Bronchial epithelial cell (primary cell): ENCODE measurements at regions not wholly inside any gene's neighbourhood (a gene's known extent, or its start where the extent isn't known, plus 50 kb on each side); places are given as distances from the start of the nearest gene placed in this dataset.

Experiments
- DNase-seq: peaks from one replicate; pipeline ENCODE4 v3.0.0-alpha.2; 2010; ENCODE audit warnings: low read depth
- FAIRE-seq: peaks from 2 replicates; lab custom pipeline; 2011; peaks lifted over from hg19 to GRCh38; lab: Jason Lieb, UNC
- H3K27me3 ChIP-seq: 2 replicates; pipeline ENCODE4 v1.5.1; 2011; ENCODE audit warnings: low read length; ENCODE audit not compliant: control insufficient read depth, insufficient read depth
- H3K36me3 ChIP-seq: 2 replicates; pipeline ENCODE4 v1.5.1; 2011; ENCODE audit warnings: low read length; ENCODE audit not compliant: control insufficient read depth, insufficient read depth
- H3K4me3 ChIP-seq: 2 replicates; pipeline ENCODE4 v1.5.1; 2011; ENCODE audit warnings: mild to moderate bottlenecking, low read depth, low read length, control low read depth
- TF ChIP-seq, protein P1 (sequence below): IDR thresholded peaks from 2 replicates; pipeline ENCODE4 v1.5.1; 2011; ENCODE audit warnings: mild to moderate bottlenecking, moderate library complexity, low read length, control low read depth, inconsistent platforms; ENCODE audit not compliant: insufficient read depth, severe bottlenecking

DNA sequence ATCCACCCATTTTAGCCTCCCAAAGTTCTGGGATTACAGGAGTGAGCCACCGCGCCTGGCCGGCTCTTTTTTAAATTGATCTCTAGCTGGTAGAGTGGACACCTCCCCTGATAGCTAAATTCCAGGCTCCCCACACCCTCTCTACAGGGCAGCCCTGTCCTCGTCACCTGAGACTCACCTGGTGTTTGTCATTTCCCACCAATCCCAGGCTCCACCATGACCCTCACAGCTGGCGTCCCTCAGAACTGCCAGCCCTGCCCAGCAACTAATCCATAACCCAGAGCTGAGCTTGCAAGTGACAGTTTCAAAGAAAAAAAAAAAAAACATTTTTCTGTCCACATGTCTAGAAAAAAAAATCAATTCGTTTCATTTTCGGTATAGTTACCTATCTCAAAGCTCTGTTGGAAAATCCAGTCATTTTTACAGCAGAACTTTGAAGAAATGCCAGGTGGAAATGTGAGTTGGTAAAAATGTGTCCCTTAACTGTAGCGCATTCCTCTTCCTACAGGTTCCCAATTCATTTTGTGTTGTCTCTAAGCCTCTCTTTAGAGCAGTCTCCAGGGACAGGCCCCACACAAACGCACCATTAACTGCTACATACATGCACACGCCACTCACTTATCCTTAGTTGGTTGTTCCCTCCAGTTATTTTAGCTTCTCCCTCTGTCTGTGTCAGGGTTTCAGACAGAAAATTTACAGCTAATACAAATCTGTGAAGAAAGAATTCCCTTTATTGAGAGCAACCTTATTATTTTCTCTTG, 294.7 kb downstream of the FBXO15 start:
- Histone ChIP-seq H3K36me3 (no peaks in the 10 kb centered on the region), H3K27me3 (no peaks in the 10 kb centered on the region), H3K4me3 (no peak overlapping the region)
- no peak for DNase-seq
- FAIRE-seq: no peak
- TF ChIP-seq, protein P1, sequence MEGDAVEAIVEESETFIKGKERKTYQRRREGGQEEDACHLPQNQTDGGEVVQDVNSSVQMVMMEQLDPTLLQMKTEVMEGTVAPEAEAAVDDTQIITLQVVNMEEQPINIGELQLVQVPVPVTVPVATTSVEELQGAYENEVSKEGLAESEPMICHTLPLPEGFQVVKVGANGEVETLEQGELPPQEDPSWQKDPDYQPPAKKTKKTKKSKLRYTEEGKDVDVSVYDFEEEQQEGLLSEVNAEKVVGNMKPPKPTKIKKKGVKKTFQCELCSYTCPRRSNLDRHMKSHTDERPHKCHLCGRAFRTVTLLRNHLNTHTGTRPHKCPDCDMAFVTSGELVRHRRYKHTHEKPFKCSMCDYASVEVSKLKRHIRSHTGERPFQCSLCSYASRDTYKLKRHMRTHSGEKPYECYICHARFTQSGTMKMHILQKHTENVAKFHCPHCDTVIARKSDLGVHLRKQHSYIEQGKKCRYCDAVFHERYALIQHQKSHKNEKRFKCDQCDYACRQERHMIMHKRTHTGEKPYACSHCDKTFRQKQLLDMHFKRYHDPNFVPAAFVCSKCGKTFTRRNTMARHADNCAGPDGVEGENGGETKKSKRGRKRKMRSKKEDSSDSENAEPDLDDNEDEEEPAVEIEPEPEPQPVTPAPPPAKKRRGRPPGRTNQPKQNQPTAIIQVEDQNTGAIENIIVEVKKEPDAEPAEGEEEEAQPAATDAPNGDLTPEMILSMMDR: no peak

DNA sequence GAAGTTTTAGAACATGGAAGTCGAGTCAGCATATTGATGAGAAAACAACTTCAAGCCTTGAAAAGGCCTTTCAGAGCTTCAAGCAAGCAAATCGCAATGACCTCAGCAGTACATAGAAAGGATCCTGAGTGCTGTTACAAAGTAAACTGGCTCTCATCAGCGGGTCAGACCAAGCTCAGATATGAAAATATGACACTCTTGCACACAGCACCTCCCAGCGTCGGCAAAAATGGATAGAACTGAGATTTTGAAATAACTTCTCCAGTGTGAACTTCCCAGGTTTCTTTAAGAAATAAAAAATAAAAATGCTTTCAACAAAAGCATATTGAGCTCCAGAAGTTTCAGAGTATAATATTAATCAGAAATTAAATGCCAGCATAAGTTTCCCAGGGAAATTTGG, 296.9 kb downstream of the FBXO15 start:
- no peak for DNase-seq
- Histone ChIP-seq H3K36me3 (no peaks in the 10 kb centered on the region), H3K27me3 (no peaks in the 10 kb centered on the region), H3K4me3 (no peak overlapping the region)
- TF ChIP-seq, protein P1: no peak
- FAIRE-seq: no peak

DNA sequence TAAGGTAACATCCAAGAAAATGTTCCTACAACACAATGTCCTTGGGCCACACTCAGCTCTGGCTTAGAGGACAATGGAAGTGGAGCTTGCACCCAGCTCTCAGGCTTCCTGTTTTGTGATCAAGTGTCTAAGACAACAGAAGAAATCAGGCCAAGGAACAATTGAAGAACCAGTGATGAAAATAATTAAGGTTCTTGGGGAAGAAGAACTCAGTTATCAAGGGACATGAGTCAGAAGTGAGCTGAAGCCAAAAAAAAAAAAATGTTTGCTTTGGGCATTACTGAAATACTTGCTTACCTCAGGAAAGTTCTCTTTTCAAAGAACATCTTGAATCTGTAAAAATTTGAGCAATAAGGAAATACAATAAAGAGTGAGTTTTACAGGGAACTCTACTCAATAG, 299.0 kb downstream of the FBXO15 start:
- DNase-seq (peak; percentile 59), FAIRE-seq (no peak)
- Histone ChIP-seq H3K4me3 (no peak overlapping the region), H3K27me3 (no peaks in the 10 kb centered on the region), H3K36me3 (no peaks in the 10 kb centered on the region)
- TF ChIP-seq, protein P1: no peak

DNA sequence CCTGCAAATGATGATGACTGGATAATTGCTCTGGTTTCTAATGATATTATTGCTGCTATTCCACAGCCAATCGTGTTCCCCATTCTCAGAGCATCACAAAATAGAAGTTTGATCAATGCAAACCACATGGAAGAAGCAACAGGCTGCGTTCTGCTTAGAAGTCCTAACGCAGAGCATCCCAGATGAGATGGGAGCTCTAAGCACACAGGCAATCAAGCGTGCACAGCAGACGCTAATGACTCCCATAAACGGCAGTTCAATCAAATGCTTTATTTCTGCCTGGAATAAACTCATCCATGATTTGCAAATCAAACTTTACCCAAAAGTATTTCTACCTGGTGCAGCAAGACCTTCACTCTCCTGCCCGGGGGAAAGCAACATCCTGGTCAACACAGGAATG, 304.2 kb downstream of the FBXO15 start:
- FAIRE-seq: no peak
- H3K4me3 ChIP-seq: no peak overlapping the region
- TF ChIP-seq, protein P1: no peak
- no peak for DNase-seq
- H3K36me3 ChIP-seq: no peaks in the 10 kb centered on the region
- no peaks in the 10 kb centered on the region for H3K27me3 ChIP-seq

DNA sequence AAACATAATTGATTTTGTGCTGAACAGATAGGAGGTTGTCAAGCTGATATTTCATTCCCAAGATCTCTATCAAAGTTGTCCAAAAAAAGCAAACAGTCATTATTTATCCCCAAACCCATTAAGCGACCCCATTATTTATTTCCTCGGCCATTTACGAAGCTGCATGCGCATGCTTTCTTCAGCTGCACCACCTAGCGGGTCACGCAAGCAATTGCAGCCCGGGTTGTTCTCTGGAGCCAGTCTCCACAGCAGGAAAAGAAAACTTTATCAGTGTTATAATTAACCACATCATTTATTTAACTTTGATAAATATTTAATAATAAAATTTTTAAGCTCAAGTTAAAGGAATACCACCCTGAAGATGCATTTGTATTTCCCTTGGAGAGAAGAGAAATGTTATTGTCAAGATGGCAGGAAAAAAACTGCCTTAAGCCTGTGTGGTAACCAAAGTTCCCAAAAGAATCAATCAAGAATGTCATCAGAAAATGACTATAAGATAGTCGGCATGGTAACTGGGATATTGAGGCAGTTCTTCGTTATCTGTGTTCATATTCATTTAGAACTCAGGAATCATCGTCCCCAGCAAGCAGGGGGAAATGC, 304.7 kb downstream of the FBXO15 start:
- FAIRE-seq: no peak
- H3K36me3 ChIP-seq: no peaks in the 10 kb centered on the region
- TF ChIP-seq, protein P1: peak; percentile 80
- H3K4me3 ChIP-seq: no peak overlapping the region
- no peaks in the 10 kb centered on the region for H3K27me3 ChIP-seq
- DNase-seq: peak; percentile 37

DNA sequence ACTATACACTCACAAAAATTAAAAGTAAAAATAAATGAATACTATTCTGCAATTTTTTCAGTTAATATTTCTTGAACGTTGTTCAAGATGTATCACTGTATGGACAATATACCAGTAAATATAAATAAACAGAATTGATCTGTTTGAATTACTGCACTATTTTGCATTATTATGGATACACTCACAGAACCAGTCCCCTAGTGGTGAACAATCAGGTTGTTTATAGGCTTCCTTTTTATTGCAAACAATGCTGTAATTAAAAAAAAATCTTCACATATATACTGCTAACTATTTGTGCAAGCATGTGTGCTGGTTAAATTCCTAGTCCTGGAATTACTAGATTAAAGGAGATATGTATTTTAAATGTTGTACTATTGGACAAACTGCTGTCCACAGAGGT, 306.0 kb downstream of the FBXO15 start:
- H3K4me3 ChIP-seq: no peak overlapping the region
- TF ChIP-seq, protein P1: peak; percentile 6
- no peaks in the 10 kb centered on the region for H3K36me3 ChIP-seq
- no peaks in the 10 kb centered on the region for H3K27me3 ChIP-seq
- FAIRE-seq (no peak), DNase-seq (no peak)
